GM18873 (cell line): ENCODE measurements at regions not wholly inside any gene's neighbourhood (a gene's known extent, or its start where the extent isn't known, plus 50 kb on each side); places are given as distances from the start of the nearest gene placed in this dataset.

Experiments
- ATAC-seq: cut with Tn5 transposase; IDR thresholded peaks from one replicate; pipeline ENCODE4 v1.9.1; 2021; ENCODE audit warnings: mild to moderate bottlenecking, moderate library complexity, moderate number of reproducible peaks; ENCODE audit not compliant: unreplicated experiment, low FRiP score

- ATAC-seq: no peak
These were observed 1274.0 kb upstream of the CRIM1 start for GRCh38 chr2:35081622-35082015.

- ATAC-seq: no peak
These were observed 1274.5 kb upstream of the CRIM1 start for GRCh38 chr2:35081001-35081621.

GRCh38 chr2:35080231-35080910 is 1275.2 kb upstream of the CRIM1 start:
- ATAC-seq: no peak

GRCh38 chr2:35067420-35067819 is 1288.2 kb upstream of the CRIM1 start:
- no peak for ATAC-seq

- no peak for ATAC-seq
These were observed 1291.7 kb upstream of the CRIM1 start for GRCh38 chr2:35063836-35064235.

GRCh38 chr2:35035883-35036282 is 1319.7 kb upstream of the CRIM1 start:
- ATAC-seq: no peak

- ATAC-seq: no peak
These were observed 1321.8 kb upstream of the CRIM1 start for GRCh38 chr2:35033748-35034147.

- ATAC-seq: no peak
These were observed 1332.0 kb upstream of the CRIM1 start for GRCh38 chr2:35023545-35023944.

GRCh38 chr2:35000453-35000852 is 1355.1 kb upstream of the CRIM1 start:
- no peak for ATAC-seq

GRCh38 chr2:34998741-34999140 is 1356.8 kb upstream of the CRIM1 start:
- no peak for ATAC-seq

GRCh38 chr2:34997779-34998178 is 1357.8 kb upstream of the CRIM1 start:
- ATAC-seq: no peak

GRCh38 chr2:34995196-34995595 is 1360.4 kb upstream of the CRIM1 start:
- no peak for ATAC-seq

GRCh38 chr2:34991508-34992274 is 1363.9 kb upstream of the CRIM1 start:
- no peak for ATAC-seq

GRCh38 chr2:34985474-34985873 is 1370.1 kb upstream of the CRIM1 start:
- ATAC-seq: no peak

- ATAC-seq: no peak
These were observed 1374.9 kb upstream of the CRIM1 start for GRCh38 chr2:34980689-34981088.

- ATAC-seq: no peak
These were observed 1376.4 kb upstream of the CRIM1 start for GRCh38 chr2:34979148-34979547.

- no peak for ATAC-seq
These were observed 1362.7 kb upstream of the FAM98A start for GRCh38 chr2:34961822-34962221.

GRCh38 chr2:34954758-34955157 is 1355.7 kb upstream of the FAM98A start:
- no peak for ATAC-seq

GRCh38 chr2:34950797-34951196 is 1351.7 kb upstream of the FAM98A start:
- ATAC-seq: no peak

GRCh38 chr2:34949316-34949715 is 1350.2 kb upstream of the FAM98A start:
- ATAC-seq: no peak

- ATAC-seq: no peak
These were observed 1337.0 kb upstream of the FAM98A start for GRCh38 chr2:34936089-34936488.

GRCh38 chr2:34912084-34912483 is 1313.0 kb upstream of the FAM98A start:
- peak; percentile 93 for ATAC-seq
